WTC11 (cell line): ENCODE measurements at regions not wholly inside any gene's neighbourhood (a gene's known extent, or its start where the extent isn't known, plus 50 kb on each side); places are given as distances from the start of the nearest gene placed in this dataset.

Experiments
- ATAC-seq: fragments of 200-7000 bp; cut with Tn5 transposase; 2 replicates; pipeline ENCODE4 v1.10.0; 2021; ENCODE audit warnings: mild to moderate bottlenecking, moderate library complexity
- CTCF ChIA-PET: fragments of 300-600 bp; sonication (Branson Sonifier 250); formaldehyde crosslinking; loops from one replicate; lab custom pipeline; 2021; ENCODE audit warnings: antibody characterized with exemption; lab: Charles Lee
- POLR2A ChIA-PET: fragments of 350-600 bp; sonication (Branson Sonifier 250); formaldehyde crosslinking; loops from one replicate; lab custom pipeline; 2021; ENCODE audit warnings: antibody characterized with exemption; lab: Charles Lee
- DNase-seq: peaks from one replicate; pipeline ENCODE4 v3.0.0; 2021; ENCODE audit warnings: low spot score
- H3K27ac Mint-ChIP-seq: 2 replicates; pipeline ENCODE4 v1.8.0; 2021; ENCODE audit warnings: mixed read lengths
- H3K27me3 Mint-ChIP-seq: 2 replicates; pipeline ENCODE4 v1.8.0; 2021; ENCODE audit warnings: low read depth, mild to moderate bottlenecking, moderate library complexity, mixed read lengths
- H3K36me3 Mint-ChIP-seq: 2 replicates; pipeline ENCODE4 v1.8.0; 2021; ENCODE audit warnings: mixed read lengths
- H3K4me1 Mint-ChIP-seq: 2 replicates; pipeline ENCODE4 v1.8.0; 2022; ENCODE audit warnings: mixed read lengths
- H3K4me3 Mint-ChIP-seq: 2 replicates; pipeline ENCODE4 v1.8.0; 2021; ENCODE audit warnings: mild to moderate bottlenecking, moderate library complexity, mixed read lengths
- H3K9me3 Mint-ChIP-seq: 2 replicates; pipeline ENCODE4 v1.8.0; 2021; ENCODE audit warnings: mixed read lengths
- FOXJ3 ChIP-seq: sonication (generic); formaldehyde crosslinking; IDR thresholded peaks from 2 replicates; pipeline ENCODE4 v1.9.0; 2021; ENCODE audit warnings: missing genetic modification reagents, mild to moderate bottlenecking, borderline replicate concordance
- HMGA2 ChIP-seq: fragments of 250-450 bp; sonication (Bioruptor Pico); IDR thresholded peaks from 2 replicates; pipeline ENCODE4 v1.4.0; 2021; ENCODE audit warnings: mild to moderate bottlenecking, moderate library complexity
- JUN ChIP-seq: sonication (generic); formaldehyde crosslinking; IDR thresholded peaks from 2 replicates; pipeline ENCODE4 v1.8.0; 2023; ENCODE audit warnings: mild to moderate bottlenecking, missing genetic modification reagents
- NR3C1 ChIP-seq: sonication (generic); formaldehyde crosslinking; conservative IDR thresholded peaks from 2 replicates; pipeline ENCODE4 v1.8.1; 2023; ENCODE audit warnings: low read depth, mild to moderate bottlenecking, missing genetic modification reagents
- OVOL2 ChIP-seq: fragments of 250-450 bp; sonication (Bioruptor Pico); IDR thresholded peaks from 2 replicates; pipeline ENCODE4 v1.9.0; 2021; ENCODE audit warnings: mild to moderate bottlenecking, borderline replicate concordance
- SP1 ChIP-seq: sonication (generic); formaldehyde crosslinking; conservative IDR thresholded peaks from 2 replicates; pipeline ENCODE4 v1.8.1; 2022; ENCODE audit warnings: missing genetic modification reagents
- TCF7 ChIP-seq: sonication (generic); formaldehyde crosslinking; IDR thresholded peaks from 2 replicates; pipeline ENCODE4 v1.8.0; 2022; ENCODE audit warnings: mild to moderate bottlenecking, low read depth, missing genetic modification reagents, moderate library complexity
- TP53 ChIP-seq: sonication (generic); formaldehyde crosslinking; IDR thresholded peaks from 2 replicates; pipeline ENCODE4 v1.8.1; 2023; ENCODE audit warnings: mild to moderate bottlenecking, missing genetic modification reagents
- ZNF232 ChIP-seq: sonication (generic); formaldehyde crosslinking; IDR thresholded peaks from 2 replicates; pipeline ENCODE4 v1.8.0; 2022; ENCODE audit warnings: mild to moderate bottlenecking, missing genetic modification reagents
- ZNF317 ChIP-seq: sonication (generic); formaldehyde crosslinking; IDR thresholded peaks from 2 replicates; pipeline ENCODE4 v1.8.1; 2023; ENCODE audit warnings: low read depth, mild to moderate bottlenecking, moderate library complexity, missing genetic modification reagents, borderline replicate concordance
- TF ChIP-seq, protein P1 (sequence below): sonication (generic); formaldehyde crosslinking; IDR thresholded peaks from 2 replicates; pipeline ENCODE4 v1.8.0; 2022; ENCODE audit warnings: missing genetic modification reagents
- TF ChIP-seq, protein P2 (sequence below): fragments of 200-600 bp; IDR thresholded peaks from 2 replicates; pipeline ENCODE4 v1.8.0; 2022; ENCODE audit warnings: antibody characterized with exemption
- TF ChIP-seq, protein P3 (sequence below): sonication (generic); formaldehyde crosslinking; IDR thresholded peaks from 2 replicates; pipeline ENCODE4 v1.8.0; 2023; ENCODE audit warnings: missing genetic modification reagents
- TF ChIP-seq, protein P4 (sequence below): sonication (generic); formaldehyde crosslinking; IDR thresholded peaks from 2 replicates; pipeline ENCODE4 v1.8.1; 2023; ENCODE audit warnings: mild to moderate bottlenecking, missing genetic modification reagents, moderate library complexity
- TF ChIP-seq, protein P5 (sequence below): sonication (generic); formaldehyde crosslinking; conservative IDR thresholded peaks from 2 replicates; pipeline ENCODE4 v1.8.1; 2022; ENCODE audit warnings: mild to moderate bottlenecking, missing genetic modification reagents
- TF ChIP-seq, protein P6 (sequence below): fragments of 250-450 bp; sonication (Bioruptor Pico); IDR thresholded peaks from 2 replicates; pipeline ENCODE4 v1.8.0; 2021; ENCODE audit warnings: mild to moderate bottlenecking
- TF ChIP-seq, protein P7 (sequence below): sonication (generic); formaldehyde crosslinking; IDR thresholded peaks from 2 replicates; pipeline ENCODE4 v1.8.1; 2022; ENCODE audit warnings: mild to moderate bottlenecking, missing genetic modification reagents, moderate library complexity, borderline replicate concordance

DNA sequence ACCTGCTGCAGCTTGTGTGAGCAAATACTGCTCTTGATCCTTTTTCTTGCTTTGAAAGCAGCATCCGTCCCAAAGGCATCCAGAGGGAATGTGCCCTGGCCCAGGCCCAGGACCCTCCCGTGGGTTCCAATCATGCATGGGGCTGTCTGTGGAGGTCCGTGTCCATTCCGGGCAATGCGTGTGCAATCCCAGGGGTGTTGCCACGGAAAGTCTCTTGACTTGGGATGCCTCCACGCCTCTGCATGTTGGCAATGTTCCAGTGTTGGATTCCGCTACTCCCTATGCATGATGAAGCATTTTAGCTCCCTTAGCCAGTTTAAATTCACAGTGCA lies 105.7 kb downstream of the SNRPN start:
- no peak for ATAC-seq
- no peak overlapping the region for H3K4me3 Mint-ChIP-seq
- no peak for TF ChIP-seq TCF7 (CRISPR knock-in tag)
- TF ChIP-seq, protein P1, sequence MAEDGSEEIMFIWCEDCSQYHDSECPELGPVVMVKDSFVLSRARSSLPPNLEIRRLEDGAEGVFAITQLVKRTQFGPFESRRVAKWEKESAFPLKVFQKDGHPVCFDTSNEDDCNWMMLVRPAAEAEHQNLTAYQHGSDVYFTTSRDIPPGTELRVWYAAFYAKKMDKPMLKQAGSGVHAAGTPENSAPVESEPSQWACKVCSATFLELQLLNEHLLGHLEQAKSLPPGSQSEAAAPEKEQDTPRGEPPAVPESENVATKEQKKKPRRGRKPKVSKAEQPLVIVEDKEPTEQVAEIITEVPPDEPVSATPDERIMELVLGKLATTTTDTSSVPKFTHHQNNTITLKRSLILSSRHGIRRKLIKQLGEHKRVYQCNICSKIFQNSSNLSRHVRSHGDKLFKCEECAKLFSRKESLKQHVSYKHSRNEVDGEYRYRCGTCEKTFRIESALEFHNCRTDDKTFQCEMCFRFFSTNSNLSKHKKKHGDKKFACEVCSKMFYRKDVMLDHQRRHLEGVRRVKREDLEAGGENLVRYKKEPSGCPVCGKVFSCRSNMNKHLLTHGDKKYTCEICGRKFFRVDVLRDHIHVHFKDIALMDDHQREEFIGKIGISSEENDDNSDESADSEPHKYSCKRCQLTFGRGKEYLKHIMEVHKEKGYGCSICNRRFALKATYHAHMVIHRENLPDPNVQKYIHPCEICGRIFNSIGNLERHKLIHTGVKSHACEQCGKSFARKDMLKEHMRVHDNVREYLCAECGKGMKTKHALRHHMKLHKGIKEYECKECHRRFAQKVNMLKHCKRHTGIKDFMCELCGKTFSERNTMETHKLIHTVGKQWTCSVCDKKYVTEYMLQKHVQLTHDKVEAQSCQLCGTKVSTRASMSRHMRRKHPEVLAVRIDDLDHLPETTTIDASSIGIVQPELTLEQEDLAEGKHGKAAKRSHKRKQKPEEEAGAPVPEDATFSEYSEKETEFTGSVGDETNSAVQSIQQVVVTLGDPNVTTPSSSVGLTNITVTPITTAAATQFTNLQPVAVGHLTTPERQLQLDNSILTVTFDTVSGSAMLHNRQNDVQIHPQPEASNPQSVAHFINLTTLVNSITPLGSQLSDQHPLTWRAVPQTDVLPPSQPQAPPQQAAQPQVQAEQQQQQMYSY: no peak
- no peak for TF ChIP-seq TP53 (CRISPR knock-in tag)
- TF ChIP-seq FOXJ3 (CRISPR knock-in tag): no peak
- TF ChIP-seq NR3C1 (CRISPR knock-in tag): no peak
- TF ChIP-seq, protein P2, sequence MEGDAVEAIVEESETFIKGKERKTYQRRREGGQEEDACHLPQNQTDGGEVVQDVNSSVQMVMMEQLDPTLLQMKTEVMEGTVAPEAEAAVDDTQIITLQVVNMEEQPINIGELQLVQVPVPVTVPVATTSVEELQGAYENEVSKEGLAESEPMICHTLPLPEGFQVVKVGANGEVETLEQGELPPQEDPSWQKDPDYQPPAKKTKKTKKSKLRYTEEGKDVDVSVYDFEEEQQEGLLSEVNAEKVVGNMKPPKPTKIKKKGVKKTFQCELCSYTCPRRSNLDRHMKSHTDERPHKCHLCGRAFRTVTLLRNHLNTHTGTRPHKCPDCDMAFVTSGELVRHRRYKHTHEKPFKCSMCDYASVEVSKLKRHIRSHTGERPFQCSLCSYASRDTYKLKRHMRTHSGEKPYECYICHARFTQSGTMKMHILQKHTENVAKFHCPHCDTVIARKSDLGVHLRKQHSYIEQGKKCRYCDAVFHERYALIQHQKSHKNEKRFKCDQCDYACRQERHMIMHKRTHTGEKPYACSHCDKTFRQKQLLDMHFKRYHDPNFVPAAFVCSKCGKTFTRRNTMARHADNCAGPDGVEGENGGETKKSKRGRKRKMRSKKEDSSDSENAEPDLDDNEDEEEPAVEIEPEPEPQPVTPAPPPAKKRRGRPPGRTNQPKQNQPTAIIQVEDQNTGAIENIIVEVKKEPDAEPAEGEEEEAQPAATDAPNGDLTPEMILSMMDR: no peak
- H3K36me3 Mint-ChIP-seq: peaks cover 100% of the 10 kb centered on the region
- CTCF ChIA-PET: no interaction called here
- H3K27me3 Mint-ChIP-seq: peaks cover 8% of the 10 kb centered on the region
- POLR2A ChIA-PET: no interaction called here
- peaks cover 95% of the 10 kb centered on the region for H3K9me3 Mint-ChIP-seq
- no peak for DNase-seq
- H3K4me1 Mint-ChIP-seq: no peaks in the 10 kb centered on the region; the same call in 1 of the 2 replicates
- no peak overlapping the region; the same call in 1 of the 2 replicates for H3K27ac Mint-ChIP-seq

DNA sequence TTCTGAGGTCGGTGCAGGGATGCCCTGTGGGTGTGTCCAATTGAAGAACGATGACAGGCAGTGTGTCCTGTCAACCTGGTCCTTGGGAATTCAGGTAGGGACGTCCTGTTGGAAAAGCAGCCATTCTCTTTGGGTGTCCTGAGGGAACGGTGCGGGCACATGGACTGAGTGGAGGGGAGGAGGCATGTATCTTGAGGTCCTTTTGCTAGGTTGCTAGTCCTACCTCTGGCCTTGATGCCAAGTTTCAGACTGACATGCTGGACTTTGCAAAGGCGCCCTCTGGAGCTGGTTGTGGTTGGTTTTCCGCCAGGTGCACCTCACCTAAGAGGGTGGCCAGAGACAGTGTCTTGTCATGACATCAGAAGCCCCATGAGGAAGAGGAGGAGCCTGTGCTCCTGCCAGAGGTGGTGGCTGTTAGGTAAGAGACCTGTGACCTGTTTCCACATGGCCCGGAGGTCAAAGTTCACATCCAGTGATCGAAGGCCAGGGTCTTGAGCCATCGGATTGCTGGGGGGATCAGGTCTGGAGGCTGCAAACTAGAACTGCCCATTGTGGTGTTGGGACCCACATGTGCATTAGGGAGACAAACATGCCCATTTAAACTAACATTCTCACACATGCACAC lies 106.3 kb downstream of the SNRPN start:
- Mint-ChIP-seq H3K36me3 (peaks cover 100% of the 10 kb centered on the region), H3K4me3 (no peak overlapping the region), H3K27me3 (peaks cover 5% of the 10 kb centered on the region), H3K9me3 (peaks cover 95% of the 10 kb centered on the region), H3K27ac (no peak overlapping the region), H3K4me1 (no peaks in the 10 kb centered on the region)
- DNase-seq: no peak
- ATAC-seq: no peak
- CTCF ChIA-PET: no interaction called here
- TF ChIP-seq ZNF232 (CRISPR knock-in tag) (no peak), ZNF317 (no peak), SP1 (CRISPR knock-in tag) (no peak), HMGA2 (CRISPR knock-in tag) (no peak), OVOL2 (CRISPR knock-in tag) (no peak), JUN (no peak)
- TF ChIP-seq, protein P3, sequence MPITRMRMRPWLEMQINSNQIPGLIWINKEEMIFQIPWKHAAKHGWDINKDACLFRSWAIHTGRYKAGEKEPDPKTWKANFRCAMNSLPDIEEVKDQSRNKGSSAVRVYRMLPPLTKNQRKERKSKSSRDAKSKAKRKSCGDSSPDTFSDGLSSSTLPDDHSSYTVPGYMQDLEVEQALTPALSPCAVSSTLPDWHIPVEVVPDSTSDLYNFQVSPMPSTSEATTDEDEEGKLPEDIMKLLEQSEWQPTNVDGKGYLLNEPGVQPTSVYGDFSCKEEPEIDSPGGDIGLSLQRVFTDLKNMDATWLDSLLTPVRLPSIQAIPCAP (CRISPR knock-in tag): no peak
- TF ChIP-seq, protein P4, sequence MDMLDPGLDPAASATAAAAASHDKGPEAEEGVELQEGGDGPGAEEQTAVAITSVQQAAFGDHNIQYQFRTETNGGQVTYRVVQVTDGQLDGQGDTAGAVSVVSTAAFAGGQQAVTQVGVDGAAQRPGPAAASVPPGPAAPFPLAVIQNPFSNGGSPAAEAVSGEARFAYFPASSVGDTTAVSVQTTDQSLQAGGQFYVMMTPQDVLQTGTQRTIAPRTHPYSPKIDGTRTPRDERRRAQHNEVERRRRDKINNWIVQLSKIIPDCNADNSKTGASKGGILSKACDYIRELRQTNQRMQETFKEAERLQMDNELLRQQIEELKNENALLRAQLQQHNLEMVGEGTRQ (CRISPR knock-in tag): no peak
- TF ChIP-seq, protein P5, sequence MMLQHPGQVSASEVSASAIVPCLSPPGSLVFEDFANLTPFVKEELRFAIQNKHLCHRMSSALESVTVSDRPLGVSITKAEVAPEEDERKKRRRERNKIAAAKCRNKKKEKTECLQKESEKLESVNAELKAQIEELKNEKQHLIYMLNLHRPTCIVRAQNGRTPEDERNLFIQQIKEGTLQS (CRISPR knock-in tag): no peak
- TF ChIP-seq, protein P6, sequence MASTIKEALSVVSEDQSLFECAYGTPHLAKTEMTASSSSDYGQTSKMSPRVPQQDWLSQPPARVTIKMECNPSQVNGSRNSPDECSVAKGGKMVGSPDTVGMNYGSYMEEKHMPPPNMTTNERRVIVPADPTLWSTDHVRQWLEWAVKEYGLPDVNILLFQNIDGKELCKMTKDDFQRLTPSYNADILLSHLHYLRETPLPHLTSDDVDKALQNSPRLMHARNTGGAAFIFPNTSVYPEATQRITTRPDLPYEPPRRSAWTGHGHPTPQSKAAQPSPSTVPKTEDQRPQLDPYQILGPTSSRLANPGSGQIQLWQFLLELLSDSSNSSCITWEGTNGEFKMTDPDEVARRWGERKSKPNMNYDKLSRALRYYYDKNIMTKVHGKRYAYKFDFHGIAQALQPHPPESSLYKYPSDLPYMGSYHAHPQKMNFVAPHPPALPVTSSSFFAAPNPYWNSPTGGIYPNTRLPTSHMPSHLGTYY (CRISPR knock-in tag): no peak
- TF ChIP-seq, protein P7, sequence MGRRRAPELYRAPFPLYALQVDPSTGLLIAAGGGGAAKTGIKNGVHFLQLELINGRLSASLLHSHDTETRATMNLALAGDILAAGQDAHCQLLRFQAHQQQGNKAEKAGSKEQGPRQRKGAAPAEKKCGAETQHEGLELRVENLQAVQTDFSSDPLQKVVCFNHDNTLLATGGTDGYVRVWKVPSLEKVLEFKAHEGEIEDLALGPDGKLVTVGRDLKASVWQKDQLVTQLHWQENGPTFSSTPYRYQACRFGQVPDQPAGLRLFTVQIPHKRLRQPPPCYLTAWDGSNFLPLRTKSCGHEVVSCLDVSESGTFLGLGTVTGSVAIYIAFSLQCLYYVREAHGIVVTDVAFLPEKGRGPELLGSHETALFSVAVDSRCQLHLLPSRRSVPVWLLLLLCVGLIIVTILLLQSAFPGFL (CRISPR knock-in tag): no peak
- POLR2A ChIA-PET: no interaction called here
